Neural cell (in vitro differentiated cells): ENCODE measurements at regions not wholly inside any gene's neighbourhood (a gene's known extent, or its start where the extent isn't known, plus 50 kb on each side); places are given as distances from the start of the nearest gene placed in this dataset.

ENCODE experiments used
- CTCF ChIP-seq: fragments of 450-650 bp; IDR thresholded peaks from 2 replicates; pipeline ENCODE4 v1.5.1; 2014; ENCODE audit warnings: antibody characterized with exemption, mild to moderate bottlenecking, moderate library complexity; ENCODE audit not compliant: poor library complexity, severe bottlenecking
- EP300 ChIP-seq: fragments of 450-650 bp; conservative IDR thresholded peaks from 2 replicates; pipeline ENCODE4 v1.6.1; 2014; ENCODE audit warnings: antibody characterized with exemption, mild to moderate bottlenecking, moderate library complexity; ENCODE audit not compliant: poor library complexity, severe bottlenecking
- EZH2 ChIP-seq: fragments of 200-600, 300-800 bp; shearing (Covaris generic), sonication (generic); IDR thresholded peaks from 2 replicates; pipeline ENCODE4 v1.6.1; 2014; ENCODE audit warnings: antibody characterized with exemption, low read length, borderline replicate concordance, mild to moderate bottlenecking; ENCODE audit not compliant: insufficient read depth, poor library complexity, severe bottlenecking
- RAD21 ChIP-seq: fragments of 450-650 bp; conservative IDR thresholded peaks from 2 replicates; pipeline ENCODE4 v1.6.1; 2014; ENCODE audit warnings: antibody characterized with exemption, mild to moderate bottlenecking, moderate library complexity
- SMC3 ChIP-seq: fragments of 450-650 bp; conservative IDR thresholded peaks from 2 replicates; pipeline ENCODE4 v1.6.1; 2014; ENCODE audit warnings: antibody characterized with exemption, mild to moderate bottlenecking, moderate library complexity; ENCODE audit not compliant: poor library complexity
- TAF1 ChIP-seq: IDR thresholded peaks from 2 replicates; pipeline ENCODE4 v1.6.1; 2012; ENCODE audit warnings: low read depth

- no peak for TF ChIP-seq EZH2
- no peak for TF ChIP-seq CTCF
- TF ChIP-seq SMC3: no peak
- TF ChIP-seq TAF1: no peak
- no peak for TF ChIP-seq EP300
- TF ChIP-seq RAD21: no peak
Measured at GRCh38 chr6:105978974-105979373, 107.2 kb upstream of the PRDM1 start.
